K562 (cell line): ENCODE measurements at regions not wholly inside any gene's neighbourhood (a gene's known extent, or its start where the extent isn't known, plus 50 kb on each side); places are given as distances from the start of the nearest gene placed in this dataset.
"Not testable (repeated sequence)": the region's sequence is repeated elsewhere in the genome, so short reads cannot be mapped to it uniquely, and the experiment has no call there.

ENCODE experiments used
- ATAC-seq: fragments of 200-7000 bp; cut with Tn5 transposase; 3 replicates; pipeline ENCODE4 v1.9.1; 2020; ENCODE audit warnings: moderate library complexity
- BruUV-seq: library from RNA; stranded (reverse); fragments of 400-500 nt; replicated peaks from 2 replicates; lab custom pipeline; 2021; lab: Mats Ljungman, UMichigan
- CTCF ChIA-PET: fragments of 300-600 bp; formaldehyde crosslinking; extraction: SDS; loops from one replicate; lab custom pipeline; 2021; ENCODE audit warnings: low intra/inter-chr PET ratio; lab: Yijun Ruan, JAX
- POLR2A ChIA-PET: fragments of 300-600, 350-650 bp; sonication (Branson Sonifier 250); formaldehyde crosslinking; extraction: SDS; loops from one replicate; lab custom pipeline; 2021; ENCODE audit warnings: antibody characterized with exemption, inconsistent platforms; lab: Yijun Ruan, JAX
- DNase-seq, 4 experiments: peaks; one replicate each; pipeline versions ENCODE4 v3.0.0 to v3.0.0-alpha.2; 2011 to 2018; ENCODE audit warnings: low spot score in 3 of 4, mixed read lengths in 3 of 4; ENCODE audit errors: extremely low read depth in 1 of 4
- FAIRE-seq: peaks from 2 replicates; lab custom pipeline; 2011; peaks lifted over from hg19 to GRCh38; lab: Jason Lieb, UNC
- H2AFZ ChIP-seq: 2 replicates; pipeline ENCODE4 v1.6.0; 2011; ENCODE audit warnings: low read depth, low read length, control low read depth, inconsistent platforms
- H3K27ac ChIP-seq: fragments of 200-600 bp; 3 replicates; pipeline ENCODE4 v1.8.0; 2011; ENCODE audit warnings: low read depth, mild to moderate bottlenecking, control low read depth, inconsistent platforms, low read length, moderate library complexity, mixed read lengths; ENCODE audit errors: extremely low read depth
- H3K27me3 ChIP-seq, 2 experiments: fragments of 300-600 bp in 1 of 2; 2 replicates in 1 of 2; 3 replicates in 1 of 2; pipeline versions ENCODE4 v1.6.0 to v1.8.0; 2011; ENCODE audit warnings: inconsistent platforms in 2 of 2, low read length in 2 of 2, mild to moderate bottlenecking in 1 of 2, mixed read lengths in 1 of 2, moderate library complexity in 1 of 2; ENCODE audit not compliant: control insufficient read depth in 2 of 2, insufficient read depth in 2 of 2
- H3K36me3 ChIP-seq: fragments of 300-600 bp; 3 replicates; pipeline ENCODE4 v1.8.0; 2011; ENCODE audit warnings: mild to moderate bottlenecking, low read length, inconsistent platforms; ENCODE audit not compliant: control insufficient read depth, insufficient read depth
- H3K4me1 ChIP-seq, 2 experiments: fragments of 200-600 bp in 1 of 2; replicated peaks in 1 of 2; 2 replicates in 1 of 2; 3 replicates in 1 of 2; pipeline versions ENCODE4 v1.5.1 to v1.8.0; 2011; ENCODE audit warnings: inconsistent platforms in 2 of 2, low read length in 2 of 2, mild to moderate bottlenecking in 1 of 2, mixed read lengths in 1 of 2, moderate library complexity in 1 of 2; ENCODE audit not compliant: control insufficient read depth in 2 of 2, insufficient read depth in 2 of 2
- H3K4me2 ChIP-seq: 2 replicates; pipeline ENCODE4 v1.6.1; 2011; ENCODE audit warnings: low read length, control low read depth, inconsistent platforms, mixed read lengths; ENCODE audit not compliant: insufficient read depth
- H3K4me3 ChIP-seq: fragments of 200-600 bp; sonication (generic), shearing (Covaris generic); 2 replicates; pipeline ENCODE4 v1.5.1; 2016; ENCODE audit warnings: control low read depth, inconsistent platforms
- H3K79me2 ChIP-seq: fragments of 200-600 bp; 3 replicates; pipeline ENCODE4 v1.8.0; 2011; ENCODE audit warnings: low read length, inconsistent platforms; ENCODE audit not compliant: control insufficient read depth, insufficient read depth
- H3K9ac ChIP-seq, 2 experiments: 2 replicates each; pipeline versions ENCODE4 v1.6.0 to v1.6.1; 2011; ENCODE audit warnings: low read depth in 2 of 2, low read length in 2 of 2, control low read depth in 1 of 2, inconsistent platforms in 1 of 2, mild to moderate bottlenecking in 1 of 2, mixed read lengths in 1 of 2; ENCODE audit not compliant: insufficient read depth in 1 of 2
- H3K9me1 ChIP-seq: one replicate; pipeline ENCODE4 v1.6.0; 2011; ENCODE audit warnings: inconsistent platforms, mild to moderate bottlenecking, low read length, moderate library complexity; ENCODE audit not compliant: control insufficient read depth, insufficient read depth
- H3K9me3 ChIP-seq: replicated peaks from 2 replicates; pipeline ENCODE4 v1.5.1; 2011; ENCODE audit warnings: low read depth, low read length, inconsistent platforms; ENCODE audit not compliant: control insufficient read depth, insufficient read depth
- H4K20me1 ChIP-seq: replicated peaks from 2 replicates; pipeline ENCODE4 v1.6.1; 2011; ENCODE audit warnings: low read length, inconsistent platforms, mixed read lengths; ENCODE audit not compliant: control insufficient read depth, insufficient read depth
- DEAF1 ChIP-seq: fragments of 450-650 bp; formaldehyde crosslinking; IDR thresholded peaks from 2 replicates; pipeline ENCODE4 v1.4.0; 2020; ENCODE audit warnings: mild to moderate bottlenecking, moderate library complexity
- RAD21 ChIP-seq, 2 experiments: fragments of 250-450 bp in 1 of 2; fragments of 450-650 bp in 1 of 2; sonication (Bioruptor Pico) in 1 of 2; formaldehyde crosslinking in 1 of 2; IDR thresholded peaks in 1 of 2; conservative IDR thresholded peaks in 1 of 2; 2 replicates each; pipeline versions ENCODE4 v1.4.0 to v1.8.0; 2020 to 2022; ENCODE audit warnings: mild to moderate bottlenecking in 2 of 2, moderate library complexity in 1 of 2
- ZNF668 ChIP-seq: fragments of 250-450 bp; sonication (Bioruptor Pico); IDR thresholded peaks from 2 replicates; pipeline ENCODE4 v1.8.0; 2022; ENCODE audit warnings: mild to moderate bottlenecking, inconsistent platforms
- WGBS: fragments of 100-300 bp; shearing (Covaris generic); methylation state at CpG from one replicate; pipeline ENCODE4 v1.1.6; 2016; ENCODE audit warnings: low coverage, mixed read lengths; ENCODE audit not compliant: insufficient coverage; ENCODE audit errors: missing lambda C conversion rate; 5-methylcytosine and 5-hydroxymethylcytosine counted together
- in situ Hi-C: fragments of 300-500 bp; cut with MboI; formaldehyde crosslinking; loops from 4 replicates; pipeline ENCODE4 v1.15.0; 2018; ENCODE audit warnings: inconsistent platforms, mixed read lengths
- intact Hi-C: fragments of 100-400 bp; cut with micrococcal nuclease; formaldehyde crosslinking; loops from 2 replicates; pipeline ENCODE4 v1.14.2; 2022

GRCh38 chr10:108544500-108545120 lies 1378.7 kb downstream of the XPNPEP1 start (continued):
- no peak for TF ChIP-seq ZNF668 (CRISPR knock-in tag)
- TF ChIP-seq RAD21 (CRISPR knock-in tag; conservative IDR thresholded peaks at IDR 0.05 in 1 of 2, IDR thresholded peaks at IDR 0.05 in 1 of 2): peak; percentile 44 to 58; a peak in 3 of 4 replicates
- 0 out of 2 replicates have a peak, but pooled peaks have one; percentile 14 for TF ChIP-seq DEAF1 (CRISPR knock-in tag)

- H3K9ac ChIP-seq, H3K36me3 ChIP-seq, CTCF ChIA-PET, in situ Hi-C loops, H2AFZ ChIP-seq, BruUV-seq, H3K79me2 ChIP-seq, POLR2A ChIA-PET, H3K4me2 ChIP-seq, H3K27me3 ChIP-seq, H4K20me1 ChIP-seq, FAIRE-seq, H3K4me1 ChIP-seq, intact Hi-C loops, H3K9me1 ChIP-seq, H3K9me3 ChIP-seq, H3K4me3 ChIP-seq, DNase-seq, ATAC-seq, H3K27ac ChIP-seq: not testable (repeated sequence)
- 0% methylated on average over 6 of the region's 6 CpGs for WGBS
Observed at GRCh38 chr10:108533551-108533950, 1369.0 kb upstream of the SORCS1 start.
